Fibroblast of pulmonary artery (primary cell): ENCODE measurements at regions not wholly inside any gene's neighbourhood (a gene's known extent, or its start where the extent isn't known, plus 50 kb on each side); places are given as distances from the start of the nearest gene placed in this dataset.
"Not testable (repeated sequence)": the region's sequence is repeated elsewhere in the genome, so short reads cannot be mapped to it uniquely, and the experiment has no call there.

Source experiments
- DNase-seq: peaks from one replicate; pipeline ENCODE4 v3.0.0-alpha.2; 2010; ENCODE audit warnings: low read depth
- H3K4me3 ChIP-seq: replicated peaks from 2 replicates; pipeline ENCODE4 v1.5.1; 2011; ENCODE audit warnings: low read depth, mild to moderate bottlenecking, control low read depth, low read length, moderate library complexity
- TF ChIP-seq, protein P1 (sequence below): IDR thresholded peaks from 2 replicates; pipeline ENCODE4 v1.5.1; 2011; ENCODE audit warnings: mild to moderate bottlenecking, control low read depth, low read length, inconsistent platforms; ENCODE audit errors: missing control alignments

DNA sequence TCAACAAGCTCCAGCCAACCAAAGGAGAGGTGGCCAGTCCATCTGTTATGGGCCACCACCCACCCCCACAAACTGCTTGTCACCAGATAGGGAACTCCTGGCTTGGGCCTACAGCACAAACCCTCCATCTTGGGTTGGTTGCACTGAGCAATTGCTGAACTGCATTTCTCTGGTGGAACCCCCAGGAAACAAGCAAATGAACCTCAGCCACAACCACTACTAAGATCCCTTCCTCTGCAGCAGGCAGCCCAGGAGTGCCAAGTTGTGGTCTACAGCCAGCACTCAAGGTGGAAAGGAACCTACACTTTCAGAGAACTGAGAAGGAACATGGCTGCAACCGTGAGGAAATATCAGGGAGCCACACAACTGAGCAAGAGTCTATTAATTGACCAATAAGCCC lies 171.6 kb downstream of the TMEM200A start:
- no peak overlapping the region for H3K4me3 ChIP-seq
- TF ChIP-seq, protein P1, sequence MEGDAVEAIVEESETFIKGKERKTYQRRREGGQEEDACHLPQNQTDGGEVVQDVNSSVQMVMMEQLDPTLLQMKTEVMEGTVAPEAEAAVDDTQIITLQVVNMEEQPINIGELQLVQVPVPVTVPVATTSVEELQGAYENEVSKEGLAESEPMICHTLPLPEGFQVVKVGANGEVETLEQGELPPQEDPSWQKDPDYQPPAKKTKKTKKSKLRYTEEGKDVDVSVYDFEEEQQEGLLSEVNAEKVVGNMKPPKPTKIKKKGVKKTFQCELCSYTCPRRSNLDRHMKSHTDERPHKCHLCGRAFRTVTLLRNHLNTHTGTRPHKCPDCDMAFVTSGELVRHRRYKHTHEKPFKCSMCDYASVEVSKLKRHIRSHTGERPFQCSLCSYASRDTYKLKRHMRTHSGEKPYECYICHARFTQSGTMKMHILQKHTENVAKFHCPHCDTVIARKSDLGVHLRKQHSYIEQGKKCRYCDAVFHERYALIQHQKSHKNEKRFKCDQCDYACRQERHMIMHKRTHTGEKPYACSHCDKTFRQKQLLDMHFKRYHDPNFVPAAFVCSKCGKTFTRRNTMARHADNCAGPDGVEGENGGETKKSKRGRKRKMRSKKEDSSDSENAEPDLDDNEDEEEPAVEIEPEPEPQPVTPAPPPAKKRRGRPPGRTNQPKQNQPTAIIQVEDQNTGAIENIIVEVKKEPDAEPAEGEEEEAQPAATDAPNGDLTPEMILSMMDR = no peak
- no peak for DNase-seq

DNA sequence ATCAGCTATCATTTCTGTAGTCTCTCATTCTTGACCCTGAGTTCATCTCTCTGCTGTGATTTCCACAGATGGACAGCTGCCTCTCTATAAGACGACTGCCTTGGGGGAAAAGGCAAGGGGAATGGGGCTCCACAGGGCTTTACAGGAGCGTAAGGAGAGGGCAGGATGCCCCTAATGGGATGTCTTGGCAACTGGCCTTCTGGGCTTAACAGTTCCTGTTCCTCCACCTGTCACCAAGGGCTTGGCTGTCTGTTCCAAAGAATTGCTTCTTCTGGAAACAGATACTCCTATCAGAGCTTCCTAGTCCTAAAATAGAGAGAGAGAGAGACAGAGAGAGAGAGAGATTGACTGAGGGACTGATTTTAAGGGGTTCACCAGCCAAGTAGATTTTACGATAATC lies 181.9 kb downstream of the TMEM200A start:
- TF ChIP-seq, protein P1 = no peak
- H3K4me3 ChIP-seq = no peak overlapping the region
- DNase-seq = no peak

DNA sequence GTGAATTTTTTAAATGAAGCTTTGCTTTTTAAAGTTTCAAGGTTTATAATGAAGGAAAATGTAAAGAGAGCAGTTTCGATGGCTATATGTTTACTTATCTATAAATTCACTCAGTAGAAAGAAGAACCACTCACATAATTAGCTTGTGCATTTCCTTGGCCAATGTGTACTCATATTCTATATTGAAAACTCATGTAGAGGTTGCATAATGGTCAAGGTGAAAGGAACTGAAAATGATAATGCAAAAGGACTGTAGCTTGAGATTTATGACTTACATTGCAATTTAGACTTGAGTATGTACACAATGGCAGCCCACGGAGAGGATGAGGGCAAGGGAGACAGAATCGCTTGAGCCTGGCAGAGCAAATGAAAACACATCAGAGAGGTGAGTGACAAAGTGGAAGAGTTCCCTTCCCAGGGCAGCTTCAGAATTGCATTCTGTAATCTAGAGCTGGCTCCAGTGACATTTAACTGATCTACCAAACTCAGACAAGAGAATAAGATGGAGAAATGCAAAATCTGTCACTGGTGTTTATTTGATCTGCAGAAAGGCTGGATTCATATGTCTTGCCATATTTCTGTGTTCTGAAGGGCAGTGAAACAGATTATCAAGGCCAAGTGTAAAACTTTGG lies 191.8 kb downstream of the TMEM200A start:
- TF ChIP-seq, protein P1 = no peak
- no peak for DNase-seq
- H3K4me3 ChIP-seq = no peak overlapping the region

DNA sequence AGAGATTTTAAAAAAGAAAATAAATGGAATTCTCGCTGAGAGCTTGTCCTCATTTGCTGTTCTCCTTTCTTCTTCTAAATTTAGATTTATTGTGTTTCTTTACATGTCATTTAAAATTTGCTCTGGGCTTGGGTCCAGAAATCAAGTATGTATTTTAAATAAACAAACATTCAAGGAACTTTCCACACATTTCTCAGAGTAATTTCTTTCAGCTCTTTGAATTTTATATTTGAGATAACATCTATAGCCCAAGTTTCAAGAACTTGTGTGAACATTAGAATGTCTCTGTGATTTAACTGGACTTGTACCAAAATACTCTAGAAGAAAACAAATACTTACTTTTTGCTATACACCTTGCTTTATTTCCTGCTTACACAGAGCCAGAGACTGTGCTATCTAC lies 192.3 kb downstream of the TMEM200A start:
- no peak overlapping the region for H3K4me3 ChIP-seq
- TF ChIP-seq, protein P1 = no peak
- DNase-seq = no peak

DNA sequence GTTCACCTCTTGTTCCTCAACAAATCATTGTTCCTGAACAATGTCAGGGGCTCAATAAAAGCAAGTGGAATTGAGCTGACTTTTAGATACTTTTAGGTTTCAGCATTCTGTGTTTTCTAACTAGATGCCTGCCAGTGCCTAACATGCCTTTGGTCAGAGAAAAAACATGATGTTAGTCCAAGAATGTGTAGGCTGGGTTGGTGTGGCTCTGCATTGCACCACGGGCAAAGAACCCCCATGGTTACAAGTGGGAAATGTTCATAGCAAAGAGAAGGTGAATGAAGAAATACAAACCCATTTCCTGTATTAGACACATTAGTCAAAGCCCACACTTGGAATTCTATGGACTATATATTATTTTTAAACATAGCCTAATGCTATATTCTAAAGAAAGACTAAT lies 193.3 kb downstream of the TMEM200A start:
- TF ChIP-seq, protein P1 = no peak

DNA sequence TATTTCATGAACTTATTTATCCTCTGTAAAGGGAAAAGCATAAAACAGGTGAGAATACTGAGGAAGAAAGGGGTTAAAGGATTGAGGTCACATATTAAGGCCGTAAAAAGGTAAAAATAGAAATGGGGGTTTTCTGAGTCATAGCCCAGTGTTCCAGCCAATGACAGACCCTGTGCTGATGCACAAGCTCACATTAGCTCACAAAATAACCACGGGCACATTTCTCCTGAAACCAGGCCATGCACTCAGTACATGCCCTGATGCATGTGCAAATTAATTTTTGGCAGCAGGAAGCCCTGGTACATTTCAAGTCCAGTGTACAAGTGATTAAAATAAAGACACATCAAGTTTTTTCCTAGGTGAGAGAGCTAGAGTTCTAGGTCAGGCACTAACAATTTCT lies 194.4 kb downstream of the TMEM200A start:
- no peak for DNase-seq
- no peak overlapping the region for H3K4me3 ChIP-seq

More for the DNA sequence above, 193.3 kb downstream of the TMEM200A start:
- no peak overlapping the region for H3K4me3 ChIP-seq
- DNase-seq = peak; percentile 7

DNA sequence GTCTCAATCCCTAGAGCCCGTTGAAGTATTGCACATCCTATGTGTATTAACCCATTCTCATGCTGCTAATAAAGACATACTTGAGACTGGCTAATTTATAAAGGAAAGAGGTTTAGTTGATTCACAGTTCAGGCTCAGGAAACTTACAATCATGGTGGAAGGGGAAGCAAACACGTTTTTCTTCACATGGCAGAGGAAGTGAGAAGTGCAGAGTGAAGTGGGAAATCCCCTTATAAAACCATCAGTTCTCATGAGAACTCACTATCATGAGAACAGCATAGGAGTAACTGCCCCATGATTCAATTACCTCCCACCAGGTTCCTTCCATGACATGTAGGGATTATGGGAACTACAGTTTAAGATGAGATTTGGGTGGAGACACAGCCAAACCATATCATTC lies 195.3 kb downstream of the TMEM200A start:
- not testable (repeated sequence) for H3K4me3 ChIP-seq, DNase-seq

More for the DNA sequence above, 194.4 kb downstream of the TMEM200A start:
- TF ChIP-seq, protein P1 = no peak
